ENCODE measurements at regions not wholly inside any gene's neighbourhood (a gene's known extent, or its start where the extent isn't known, plus 50 kb on each side); places are given as distances from the start of the nearest gene placed in this dataset.

GRCh38 chr14:30165255-30165654 is 237.6 kb upstream of the PRKD1 start:
- DNase-seq = no peak

GRCh38 chr14:30177781-30178180 is 250.1 kb upstream of the PRKD1 start:
- no peak for DNase-seq

GRCh38 chr14:30179381-30180130 is 251.9 kb upstream of the PRKD1 start:
- no peak for DNase-seq

GRCh38 chr14:30180219-30180618 is 252.6 kb upstream of the PRKD1 start:
- DNase-seq = no peak

- DNase-seq = no peak
These were observed 258.2 kb upstream of the PRKD1 start for GRCh38 chr14:30185832-30186231.

- no peak for DNase-seq
These were observed 264.1 kb upstream of the PRKD1 start for GRCh38 chr14:30191639-30192279.

GRCh38 chr14:30193101-30193500 is 265.5 kb upstream of the PRKD1 start:
- DNase-seq = no peak

GRCh38 chr14:30193845-30194501 is 266.3 kb upstream of the PRKD1 start:
- DNase-seq = no peak

- DNase-seq = peak; percentile 9 to 14
These were observed 267.1 kb upstream of the PRKD1 start for GRCh38 chr14:30194741-30195148.

GRCh38 chr14:30195941-30196340 is 268.3 kb upstream of the PRKD1 start:
- peak; percentile 40 to 51 for DNase-seq

- DNase-seq = no peak
These were observed 269.2 kb upstream of the PRKD1 start for GRCh38 chr14:30196861-30197260.

- DNase-seq = peak; percentile 14 to 21
These were observed 271.1 kb upstream of the PRKD1 start for GRCh38 chr14:30198720-30199119.

GRCh38 chr14:30204431-30204980 is 276.9 kb upstream of the PRKD1 start:
- DNase-seq = no peak

- no peak for DNase-seq
These were observed 281.5 kb upstream of the PRKD1 start for GRCh38 chr14:30209136-30209535.

- DNase-seq = no peak
These were observed 283.0 kb upstream of the PRKD1 start for GRCh38 chr14:30210630-30211029.

GRCh38 chr14:30211326-30211725 is 283.7 kb upstream of the PRKD1 start:
- no peak for DNase-seq

GRCh38 chr14:30214014-30214413 is 286.4 kb upstream of the PRKD1 start:
- DNase-seq = no peak

- DNase-seq = peak; percentile 80 to 83
These were observed 286.9 kb upstream of the PRKD1 start for GRCh38 chr14:30214461-30215090.

- no peak for DNase-seq
These were observed 291.3 kb upstream of the PRKD1 start for GRCh38 chr14:30218907-30219306.

GRCh38 chr14:30221546-30221945 is 293.9 kb upstream of the PRKD1 start:
- no peak for DNase-seq

GRCh38 chr14:30223385-30223785 is 295.7 kb upstream of the PRKD1 start:
- no peak for DNase-seq

GRCh38 chr14:30223966-30224365 is 296.3 kb upstream of the PRKD1 start:
- no peak for DNase-seq

GRCh38 chr14:30225176-30225575 is 297.5 kb upstream of the PRKD1 start:
- DNase-seq = no peak

Measured in Kasumi-1 (cell line).